H1 (cell line): ENCODE measurements at regions not wholly inside any gene's neighbourhood (a gene's known extent, or its start where the extent isn't known, plus 50 kb on each side); places are given as distances from the start of the nearest gene placed in this dataset.

ENCODE experiments used
- CTCF ChIA-PET: fragments of 300-600 bp; sonication (Branson Sonifier 250); formaldehyde crosslinking; loops from one replicate; lab custom pipeline; 2021; ENCODE audit not compliant: partially characterized antibody; lab: Charles Lee
- POLR2A ChIA-PET: fragments of 300-600 bp; sonication (Branson Sonifier 250); formaldehyde crosslinking; loops from one replicate; lab custom pipeline; 2021; ENCODE audit warnings: inconsistent platforms; ENCODE audit not compliant: partially characterized antibody; lab: Charles Lee
- DNase-seq, 2 experiments: peaks; one replicate each; pipeline versions ENCODE4 v3.0.0 to v3.0.0-alpha.2; 2010 to 2022; ENCODE audit warnings: low spot score in 2 of 2, low read depth in 1 of 2, mixed read lengths in 1 of 2
- FAIRE-seq: peaks from 2 replicates; lab custom pipeline; 2011; peaks lifted over from hg19 to GRCh38; lab: Jason Lieb, UNC
- H2AFZ ChIP-seq: 2 replicates; pipeline ENCODE4 v1.8.1; 2012; ENCODE audit warnings: low read length, inconsistent platforms
- H2AK5ac ChIP-seq: 2 replicates; pipeline ENCODE4 v1.6.1; 2013; ENCODE audit warnings: low read depth, low read length
- H2BK120ac ChIP-seq: replicated peaks from 2 replicates; pipeline ENCODE3; 2013; ENCODE audit warnings: low read depth, low read length, inconsistent platforms
- H2BK12ac ChIP-seq: 2 replicates; pipeline ENCODE4 v1.6.1; 2013; ENCODE audit warnings: low read depth, low read length
- H2BK15ac ChIP-seq: 2 replicates; pipeline ENCODE4 v1.6.1; 2013; ENCODE audit warnings: low read length
- H2BK20ac ChIP-seq: 2 replicates; pipeline ENCODE4 v1.6.1; 2013; ENCODE audit warnings: low read length
- H2BK5ac ChIP-seq: 2 replicates; pipeline ENCODE4 v1.6.1; 2013; ENCODE audit warnings: low read depth, low read length
- H3K14ac ChIP-seq: 2 replicates; pipeline ENCODE4 v1.6.1; 2013; ENCODE audit warnings: inconsistent platforms; ENCODE audit not compliant: insufficient read length
- H3K18ac ChIP-seq: 2 replicates; pipeline ENCODE4 v1.6.1; 2013; ENCODE audit warnings: low read length; ENCODE audit errors: extremely low read depth
- H3K23ac ChIP-seq: 2 replicates; pipeline ENCODE4 v1.6.1; 2013; ENCODE audit warnings: inconsistent platforms; ENCODE audit not compliant: insufficient read length
- H3K23me2 ChIP-seq: 2 replicates; pipeline ENCODE4 v1.6.1; 2013; ENCODE audit warnings: low read depth, low read length
- H3K27ac ChIP-seq: 2 replicates; pipeline ENCODE4 v1.6.1; 2011; ENCODE audit warnings: low read depth, low read length, inconsistent platforms
- H3K27me3 ChIP-seq, 4 experiments: replicated peaks in 1 of 4; 1 replicate in 1 of 4; 2 replicates in 3 of 4; pipeline versions ENCODE4 v1.6.1 to v1.8.1; 2011 to 2013; ENCODE audit warnings: low read length in 3 of 4, mild to moderate bottlenecking in 3 of 4, inconsistent platforms in 2 of 4, mixed read lengths in 2 of 4, moderate library complexity in 1 of 4; ENCODE audit not compliant: control insufficient read depth in 3 of 4, insufficient read depth in 3 of 4; ENCODE audit errors: extremely low read depth in 1 of 4
- H3K36me3 ChIP-seq, 4 experiments: 2 replicates each; pipeline versions ENCODE4 v1.6.1 to v1.8.1; 2011 to 2013; ENCODE audit warnings: mild to moderate bottlenecking in 4 of 4, low read length in 3 of 4, moderate library complexity in 2 of 4, control low read depth in 1 of 4, inconsistent platforms in 1 of 4; ENCODE audit not compliant: insufficient read depth in 4 of 4, control insufficient read depth in 2 of 4
- H3K4ac ChIP-seq: replicated peaks from 2 replicates; pipeline ENCODE3; 2013; ENCODE audit warnings: low read length, low read depth, mixed read lengths, inconsistent platforms; ENCODE audit not compliant: insufficient read length
- H3K4me1 ChIP-seq, 4 experiments: replicated peaks in 1 of 4; 1 replicate in 1 of 4; 2 replicates in 3 of 4; pipeline versions ENCODE4 v1.6.1 to v1.8.1; 2011 to 2013; ENCODE audit warnings: low read length in 3 of 4, inconsistent platforms in 2 of 4, mixed read lengths in 1 of 4; ENCODE audit not compliant: insufficient read depth in 4 of 4, control insufficient read depth in 3 of 4
- H3K4me2 ChIP-seq, 2 experiments: 2 replicates each; pipeline versions ENCODE4 v1.6.1 to v1.8.1; 2011 to 2013; ENCODE audit warnings: low read depth in 2 of 2, low read length in 2 of 2, control low read depth in 1 of 2, inconsistent platforms in 1 of 2, mild to moderate bottlenecking in 1 of 2; ENCODE audit not compliant: insufficient read depth in 1 of 2
- H3K4me3 ChIP-seq, 4 experiments: fragments of 200-600, 300-600 bp in 1 of 4; sonication (generic), shearing (Covaris generic), sonication (Bioruptor Twin) in 1 of 4; 2 replicates each; pipeline versions ENCODE4 v1.5.1 to v1.8.1; 2011 to 2016; ENCODE audit warnings: low read length in 4 of 4, low read depth in 3 of 4, control low read depth in 2 of 4, inconsistent platforms in 2 of 4, mild to moderate bottlenecking in 2 of 4, mixed read lengths in 1 of 4, moderate library complexity in 1 of 4; ENCODE audit not compliant: insufficient read depth in 2 of 4; ENCODE audit errors: extremely low read depth in 1 of 4
- H3K56ac ChIP-seq: replicated peaks from 2 replicates; pipeline ENCODE3; 2013; ENCODE audit warnings: low read depth, mild to moderate bottlenecking, mixed read lengths, low read length, inconsistent platforms; ENCODE audit not compliant: insufficient read length
- H3K79me1 ChIP-seq: 2 replicates; pipeline ENCODE4 v1.6.1; 2013; ENCODE audit warnings: low read depth, low read length, control low read depth
- H3K79me2 ChIP-seq, 2 experiments: 2 replicates each; pipeline versions ENCODE4 v1.6.1 to v1.8.1; 2012 to 2013; ENCODE audit warnings: low read length in 2 of 2, mild to moderate bottlenecking in 2 of 2, inconsistent platforms in 1 of 2; ENCODE audit not compliant: insufficient read depth in 2 of 2, control insufficient read depth in 1 of 2
- H3K9ac ChIP-seq, 4 experiments: replicated peaks in 1 of 4; 1 replicate in 1 of 4; 2 replicates in 3 of 4; pipeline versions ENCODE4 v1.6.1 to v1.8.1; 2011 to 2013; ENCODE audit warnings: low read depth in 3 of 4, low read length in 3 of 4, control low read depth in 2 of 4, mild to moderate bottlenecking in 2 of 4, moderate library complexity in 2 of 4, inconsistent platforms in 1 of 4; ENCODE audit errors: extremely low read depth in 1 of 4
- H3K9me3 ChIP-seq, 2 experiments: 2 replicates each; pipeline versions ENCODE4 v1.6.1 to v1.8.1; 2012 to 2013; ENCODE audit warnings: mild to moderate bottlenecking in 2 of 2, moderate library complexity in 2 of 2, control low read depth in 1 of 2, inconsistent platforms in 1 of 2, low read depth in 1 of 2, low read length in 1 of 2, mixed read lengths in 1 of 2; ENCODE audit not compliant: insufficient read depth in 2 of 2
- H4K20me1 ChIP-seq, 2 experiments: replicated peaks in 1 of 2; 2 replicates each; pipeline versions ENCODE3 to v1.8.1; 2011 to 2013; ENCODE audit warnings: inconsistent platforms in 2 of 2, low read length in 2 of 2, mild to moderate bottlenecking in 1 of 2; ENCODE audit not compliant: insufficient read depth in 2 of 2, control insufficient read depth in 1 of 2
- H4K5ac ChIP-seq: 2 replicates; pipeline ENCODE4 v1.6.1; 2013; ENCODE audit warnings: low read length, low read depth, mixed read lengths, inconsistent platforms; ENCODE audit not compliant: insufficient read length
- H4K8ac ChIP-seq: 2 replicates; pipeline ENCODE4 v1.8.0; 2013; ENCODE audit warnings: mild to moderate bottlenecking, moderate library complexity, low read length, inconsistent platforms; ENCODE audit not compliant: insufficient read depth; ENCODE audit errors: extremely low read depth
- H4K91ac ChIP-seq: replicated peaks from 2 replicates; pipeline ENCODE3; 2013; ENCODE audit warnings: low read length, mixed read lengths, inconsistent platforms; ENCODE audit not compliant: insufficient read length
- BRCA1 ChIP-seq: IDR thresholded peaks from 2 replicates; pipeline ENCODE4 v1.6.1; 2012; ENCODE audit warnings: low read depth, low read length, improper control_type of control experiment
- CBX8 ChIP-seq: fragments of 300-800, 300-1000 bp; sonication (generic); IDR thresholded peaks from 2 replicates; pipeline ENCODE4 v1.7.1; 2016; ENCODE audit warnings: low read depth, low read length, borderline replicate concordance
- CHD2 ChIP-seq: IDR thresholded peaks from 2 replicates; pipeline ENCODE4 v1.6.1; 2012; ENCODE audit warnings: low read length, improper control_type of control experiment
- GABPA ChIP-seq: IDR thresholded peaks from 2 replicates; pipeline ENCODE4 v1.6.1; 2011; ENCODE audit warnings: mild to moderate bottlenecking, low read length, moderate library complexity, borderline replicate concordance; ENCODE audit not compliant: insufficient read depth
- GTF2F1 ChIP-seq: IDR thresholded peaks from 2 replicates; pipeline ENCODE4 v1.6.1; 2012; ENCODE audit warnings: low read depth, low read length, improper control_type of control experiment, borderline replicate concordance
- JUND ChIP-seq: IDR thresholded peaks from 2 replicates; pipeline ENCODE4 v1.6.1; 2011; ENCODE audit warnings: mild to moderate bottlenecking, improper control_type of control experiment, low read length
- KDM1A ChIP-seq: fragments of 200-600, 300-600 bp; sonication (generic); IDR thresholded peaks from 2 replicates; pipeline ENCODE4 v1.7.1; 2016; ENCODE audit warnings: mild to moderate bottlenecking, low read length, borderline replicate concordance
- NANOG ChIP-seq: IDR thresholded peaks from 2 replicates; pipeline ENCODE4 v1.6.1; 2011; ENCODE audit warnings: low read length, low read depth, mild to moderate bottlenecking, inconsistent platforms; ENCODE audit not compliant: insufficient read depth, poor library complexity, severe bottlenecking
- RNF2 ChIP-seq: fragments of 200-900, 300-1000 bp; sonication (generic); IDR thresholded peaks from 2 replicates; pipeline ENCODE4 v1.7.1; 2016; ENCODE audit warnings: borderline replicate concordance, low read depth, mild to moderate bottlenecking, antibody characterized with exemption, low read length; ENCODE audit not compliant: poor library complexity, severe bottlenecking; ENCODE audit errors: missing control alignments
- SIRT6 ChIP-seq: IDR thresholded peaks from one replicate; pipeline ENCODE4 v1.7.1; 2012; ENCODE audit warnings: low read length, inconsistent platforms
- SUZ12 ChIP-seq: fragments of 200-600 bp; sonication (generic); IDR thresholded peaks from 2 replicates; pipeline ENCODE4 v1.6.1; 2012; ENCODE audit warnings: mild to moderate bottlenecking, inconsistent platforms, low read length, moderate library complexity, mixed read lengths
- TCF12 ChIP-seq: IDR thresholded peaks from 2 replicates; pipeline ENCODE4 v1.6.1; 2011; ENCODE audit warnings: low read depth, mild to moderate bottlenecking, low read length
- TEAD4 ChIP-seq: IDR thresholded peaks from 2 replicates; pipeline ENCODE4 v1.6.1; 2012; ENCODE audit warnings: low read depth, low read length, inconsistent platforms, mixed read lengths
- YY1 ChIP-seq: IDR thresholded peaks from 2 replicates; pipeline ENCODE4 v1.6.1; 2011; ENCODE audit warnings: low read depth, mild to moderate bottlenecking, low read length
- WGBS, 2 experiments: shearing (Covaris generic) in 1 of 2; methylation state at CpG; one replicate each; pipeline versions ENCODE4 v1.1.6 to v1.1.7; 2013 to 2015; ENCODE audit warnings: low lambda C conversion rate in 2 of 2, mixed read lengths in 2 of 2, inconsistent platforms in 1 of 2, low coverage in 1 of 2, missing lambda C conversion rate in 1 of 2; ENCODE audit not compliant: insufficient replicate concordance in 2 of 2, insufficient coverage in 1 of 2, insufficient read length in 1 of 2; ENCODE audit errors: extremely low coverage in 1 of 2, missing lambda C conversion rate in 1 of 2; 5-methylcytosine and 5-hydroxymethylcytosine counted together
- TF ChIP-seq, protein P1 (sequence below): IDR thresholded peaks from 2 replicates; pipeline ENCODE4 v1.6.1; 2011; ENCODE audit warnings: low read depth, mild to moderate bottlenecking, low read length; ENCODE audit not compliant: insufficient read depth

DNA sequence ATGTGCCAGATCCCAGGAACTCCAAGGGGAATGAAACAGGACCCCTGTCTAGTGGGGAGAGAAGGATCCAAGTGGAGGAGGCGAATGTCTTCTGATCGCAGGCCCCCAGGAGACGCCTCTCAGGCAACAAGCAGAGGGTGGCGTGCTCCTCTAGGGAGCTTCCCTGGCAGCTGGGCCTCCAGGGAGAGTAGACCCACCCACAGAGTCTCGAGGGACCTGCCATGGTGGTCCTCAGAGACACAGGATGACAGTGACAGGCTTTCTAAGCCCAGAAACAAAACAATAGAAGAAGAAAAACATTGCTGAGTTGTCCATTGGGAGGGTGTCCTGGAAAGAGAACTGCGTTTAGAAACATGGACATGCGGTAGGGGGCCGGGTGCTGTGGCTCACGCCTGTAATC lies 140.6 kb upstream of the MAP1LC3B2 start:
- FAIRE-seq = no peak
- CTCF ChIA-PET = no interaction called here
- H2BK120ac ChIP-seq = no peak overlapping the region
- POLR2A ChIA-PET = no interaction called here
- H3K9me3 ChIP-seq = peaks cover 0 to 4% of the 10 kb centered on the region in 2 experiments; a peak in 2 of 4 replicates
- H4K5ac ChIP-seq = no peak overlapping the region
- no peak overlapping the region for H4K91ac ChIP-seq
- H3K79me2 ChIP-seq = no peaks in the 10 kb centered on the region
- no peak overlapping the region for H3K27ac ChIP-seq
- H3K4me3 ChIP-seq = no peak overlapping the region
- no peak overlapping the region for H3K4ac ChIP-seq
- H3K14ac ChIP-seq = no peak overlapping the region
- peaks cover 7% of the 10 kb centered on the region for H3K23me2 ChIP-seq
- H3K23ac ChIP-seq = no peak overlapping the region
- H2BK12ac ChIP-seq = no peak overlapping the region
- no peak overlapping the region for H3K9ac ChIP-seq
- no peak overlapping the region for H2AFZ ChIP-seq
- peaks cover 0 to 4% of the 10 kb centered on the region in 2 experiments for H4K20me1 ChIP-seq
- no peak for DNase-seq
- no peaks in the 10 kb centered on the region for H3K79me1 ChIP-seq
- H2BK15ac ChIP-seq = no peak overlapping the region
- no peak overlapping the region for H2BK5ac ChIP-seq
- no peak overlapping the region for H3K56ac ChIP-seq
- H3K18ac ChIP-seq = no peak overlapping the region
- H4K8ac ChIP-seq = no peak overlapping the region
- H3K27me3 ChIP-seq = no peaks in the 10 kb centered on the region
- no peak overlapping the region for H3K4me2 ChIP-seq
- H3K4me1 ChIP-seq = peaks cover 3 to 10% (median 5%) of the 10 kb centered on the region in 4 experiments; a peak in 6 of 7 replicates
- no peak overlapping the region for H2BK20ac ChIP-seq
- WGBS, 2 experiments = 94% methylated on average over 9 of the region's 9 CpGs; no CpG with 5 or more reads in 1 of the 2 experiments
- H3K36me3 ChIP-seq = no peaks in the 10 kb centered on the region; a peak in 1 of 8 replicates
- H2AK5ac ChIP-seq = no peak overlapping the region
- TF ChIP-seq GABPA (no peak), KDM1A (no peak), TCF12 (no peak), BRCA1 (no peak), SIRT6 (no peak), GTF2F1 (no peak), CBX8 (no peak), TEAD4 (no peak), YY1 (no peak), JUND (no peak), NANOG (no peak), RNF2 (no peak), CHD2 (no peak), SUZ12 (no peak)
- TF ChIP-seq, protein P1, sequence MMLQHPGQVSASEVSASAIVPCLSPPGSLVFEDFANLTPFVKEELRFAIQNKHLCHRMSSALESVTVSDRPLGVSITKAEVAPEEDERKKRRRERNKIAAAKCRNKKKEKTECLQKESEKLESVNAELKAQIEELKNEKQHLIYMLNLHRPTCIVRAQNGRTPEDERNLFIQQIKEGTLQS = no peak
